GM23338 (cell line): ENCODE measurements at regions not wholly inside any gene's neighbourhood (a gene's known extent, or its start where the extent isn't known, plus 50 kb on each side); places are given as distances from the start of the nearest gene placed in this dataset.

Experiments
- ATAC-seq: fragments of 200-7000 bp; cut with Tn5 transposase; 3 replicates; pipeline ENCODE4 v1.9.1; 2020
- DNase-seq: peaks from one replicate; pipeline ENCODE4 v3.0.0-alpha.2; 2015; ENCODE audit warnings: low spot score
- H2AFZ ChIP-seq: fragments of 200-600 bp; sonication (generic); 2 replicates; pipeline ENCODE4 v1.8.0; 2016; ENCODE audit warnings: antibody characterized with exemption, mild to moderate bottlenecking, moderate library complexity
- H3F3A ChIP-seq: fragments of 200-600 bp; sonication (generic); replicated peaks from 2 replicates; pipeline ENCODE4 v1.8.0; 2017; ENCODE audit warnings: antibody characterized with exemption, mixed run types, low read depth
- H3K27ac ChIP-seq: fragments of 200-600 bp; sonication (generic); 2 replicates; pipeline ENCODE4 v1.6.1; 2016; ENCODE audit warnings: low read depth
- H3K27me3 ChIP-seq: fragments of 200-600 bp; sonication (generic); 2 replicates; pipeline ENCODE4 v1.8.0; 2016; ENCODE audit warnings: mild to moderate bottlenecking, mixed run types, moderate library complexity; ENCODE audit not compliant: insufficient read depth
- H3K36me3 ChIP-seq: fragments of 200-600 bp; sonication (generic); 2 replicates; pipeline ENCODE4 v1.8.0; 2016; ENCODE audit warnings: mild to moderate bottlenecking; ENCODE audit not compliant: insufficient read depth
- H3K4me1 ChIP-seq: fragments of 200-600 bp; sonication (generic); 2 replicates; pipeline ENCODE4 v1.8.0; 2016; ENCODE audit warnings: mild to moderate bottlenecking, moderate library complexity; ENCODE audit not compliant: insufficient read depth
- H3K4me2 ChIP-seq: fragments of 200-600 bp; sonication (generic); 2 replicates; pipeline ENCODE4 v1.7.1; 2017; ENCODE audit warnings: mixed run types
- H3K4me3 ChIP-seq: fragments of 200-600 bp; sonication (generic); 2 replicates; pipeline ENCODE4 v1.6.1; 2016; ENCODE audit warnings: mixed run types
- H3K79me2 ChIP-seq: fragments of 200-600 bp; sonication (generic); replicated peaks from 2 replicates; pipeline ENCODE4 v1.8.0; 2017; ENCODE audit warnings: mild to moderate bottlenecking; ENCODE audit not compliant: insufficient read depth
- H3K9me2 ChIP-seq: fragments of 200-600 bp; sonication (generic); 2 replicates; pipeline ENCODE4 v1.8.0; 2017; ENCODE audit not compliant: insufficient read depth
- H4K20me1 ChIP-seq: fragments of 200-600 bp; sonication (generic); replicated peaks from 2 replicates; pipeline ENCODE4 v1.8.0; 2017; ENCODE audit warnings: mild to moderate bottlenecking; ENCODE audit not compliant: insufficient read depth
- H3K27ac Mint-ChIP-seq: 2 replicates; pipeline ENCODE4 v1.8.0; 2020; ENCODE audit warnings: inconsistent platforms, mild to moderate bottlenecking, moderate library complexity, mixed read lengths
- H3K27me3 Mint-ChIP-seq: 3 replicates; pipeline ENCODE4 v1.8.0; 2022; ENCODE audit warnings: low read depth, mild to moderate bottlenecking, moderate library complexity, mixed read lengths, inconsistent platforms; ENCODE audit not compliant: insufficient read depth, poor library complexity
- H3K36me3 Mint-ChIP-seq: 3 replicates; pipeline ENCODE4 v1.8.0; 2021; ENCODE audit warnings: low read depth, mild to moderate bottlenecking, inconsistent platforms, moderate library complexity, mixed read lengths
- H3K4me1 Mint-ChIP-seq: 3 replicates; pipeline ENCODE4 v1.8.0; 2020; ENCODE audit warnings: mild to moderate bottlenecking, inconsistent platforms, mixed read lengths
- H3K4me3 Mint-ChIP-seq: 3 replicates; pipeline ENCODE4 v1.8.0; 2021; ENCODE audit warnings: moderate library complexity, mild to moderate bottlenecking, inconsistent platforms, mixed read lengths
- H3K9me3 Mint-ChIP-seq: 3 replicates; pipeline ENCODE4 v1.8.0; 2020; ENCODE audit warnings: moderate library complexity, mild to moderate bottlenecking, inconsistent platforms, mixed read lengths
- EZH2 ChIP-seq: fragments of 200-600 bp; sonication (generic); IDR thresholded peaks from one replicate; pipeline ENCODE4 v1.8.0; 2017; ENCODE audit warnings: antibody characterized with exemption, mild to moderate bottlenecking, low read depth; ENCODE audit not compliant: unreplicated experiment
- EZH2phosphoT487 ChIP-seq: fragments of 200-600 bp; sonication (generic); IDR thresholded peaks from one replicate; pipeline ENCODE4 v1.8.1; 2018; ENCODE audit warnings: antibody characterized with exemption; ENCODE audit not compliant: unreplicated experiment
- POLR2AphosphoS5 ChIP-seq: IDR thresholded peaks from 2 replicates; pipeline ENCODE4 v1.6.1; 2016; ENCODE audit warnings: antibody characterized with exemption, low read depth
- STAT1 ChIP-seq: IDR thresholded peaks from one replicate; pipeline ENCODE4 v1.6.1; 2016; ENCODE audit warnings: antibody characterized with exemption; ENCODE audit not compliant: unreplicated experiment
- ZNF114 ChIP-seq: fragments of 250-450 bp; sonication (Bioruptor Pico); IDR thresholded peaks from 2 replicates; pipeline ENCODE4 v1.5.0; 2020; ENCODE audit warnings: mild to moderate bottlenecking, moderate library complexity
- ZNF331 ChIP-seq: fragments of 250-450 bp; sonication (Bioruptor Pico); IDR thresholded peaks from 2 replicates; pipeline ENCODE4 v1.5.0; 2020; ENCODE audit warnings: low read depth, mild to moderate bottlenecking, moderate library complexity
- TF ChIP-seq, protein P1 (sequence below), 2 experiments: fragments of 200-600 bp in 1 of 2; sonication (generic) in 1 of 2; conservative IDR thresholded peaks; 2 replicates each; pipeline versions ENCODE4 v1.5.1 to v1.6.1; 2016 to 2017; ENCODE audit warnings: antibody characterized with exemption in 2 of 2, low read depth in 2 of 2, mild to moderate bottlenecking in 2 of 2, moderate library complexity in 1 of 2
- TF ChIP-seq, protein P2 (sequence below): fragments of 250-450 bp; sonication (Bioruptor Pico); IDR thresholded peaks from 2 replicates; pipeline ENCODE4 v1.5.0; 2020; ENCODE audit warnings: mild to moderate bottlenecking, moderate library complexity

DNA sequence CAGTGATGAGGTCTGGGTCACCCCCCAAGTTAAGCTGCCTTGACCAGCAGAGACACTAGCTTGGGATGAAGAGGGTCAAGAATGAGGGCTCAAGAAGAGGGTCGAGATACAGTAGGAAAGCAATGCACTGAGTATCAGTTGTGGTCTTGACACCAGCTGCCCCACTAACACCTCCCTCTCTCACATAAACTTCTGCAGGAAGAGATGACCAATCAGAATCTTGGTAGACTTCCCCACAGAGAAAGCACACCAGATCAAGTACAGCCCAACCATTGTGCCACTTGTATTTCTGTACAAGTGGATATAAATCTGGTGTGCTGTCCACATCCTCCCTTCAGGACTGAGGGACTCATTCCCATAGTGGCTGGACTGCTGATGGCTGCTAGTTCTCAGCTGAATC, 101.2 kb upstream of the ELL2 start:
- no peak overlapping the region for H3K4me3 Mint-ChIP-seq
- Histone ChIP-seq H3K79me2 (no peaks in the 10 kb centered on the region), H3K27ac (no peak overlapping the region), H3K27me3 (no peaks in the 10 kb centered on the region), H3K4me3 (no peak overlapping the region), H3K4me2 (no peak overlapping the region), H3K36me3 (no peaks in the 10 kb centered on the region), H4K20me1 (no peaks in the 10 kb centered on the region), H3F3A (no peaks in the 10 kb centered on the region), H3K9me2 (peaks cover 24% of the 10 kb centered on the region), H3K4me1 (peaks cover 7% of the 10 kb centered on the region; the same call in 1 of the 2 replicates), H2AFZ (no peak overlapping the region)
- TF ChIP-seq ZNF114 (CRISPR knock-in tag): no peak
- TF ChIP-seq, protein P1, sequence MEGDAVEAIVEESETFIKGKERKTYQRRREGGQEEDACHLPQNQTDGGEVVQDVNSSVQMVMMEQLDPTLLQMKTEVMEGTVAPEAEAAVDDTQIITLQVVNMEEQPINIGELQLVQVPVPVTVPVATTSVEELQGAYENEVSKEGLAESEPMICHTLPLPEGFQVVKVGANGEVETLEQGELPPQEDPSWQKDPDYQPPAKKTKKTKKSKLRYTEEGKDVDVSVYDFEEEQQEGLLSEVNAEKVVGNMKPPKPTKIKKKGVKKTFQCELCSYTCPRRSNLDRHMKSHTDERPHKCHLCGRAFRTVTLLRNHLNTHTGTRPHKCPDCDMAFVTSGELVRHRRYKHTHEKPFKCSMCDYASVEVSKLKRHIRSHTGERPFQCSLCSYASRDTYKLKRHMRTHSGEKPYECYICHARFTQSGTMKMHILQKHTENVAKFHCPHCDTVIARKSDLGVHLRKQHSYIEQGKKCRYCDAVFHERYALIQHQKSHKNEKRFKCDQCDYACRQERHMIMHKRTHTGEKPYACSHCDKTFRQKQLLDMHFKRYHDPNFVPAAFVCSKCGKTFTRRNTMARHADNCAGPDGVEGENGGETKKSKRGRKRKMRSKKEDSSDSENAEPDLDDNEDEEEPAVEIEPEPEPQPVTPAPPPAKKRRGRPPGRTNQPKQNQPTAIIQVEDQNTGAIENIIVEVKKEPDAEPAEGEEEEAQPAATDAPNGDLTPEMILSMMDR (conservative IDR thresholded peaks at IDR 0.05; ENCODE audit: low read depth in 2 of 2): no peak
- TF ChIP-seq ZNF331 (CRISPR knock-in tag): no peak
- no peak for TF ChIP-seq STAT1
- TF ChIP-seq, protein P2, sequence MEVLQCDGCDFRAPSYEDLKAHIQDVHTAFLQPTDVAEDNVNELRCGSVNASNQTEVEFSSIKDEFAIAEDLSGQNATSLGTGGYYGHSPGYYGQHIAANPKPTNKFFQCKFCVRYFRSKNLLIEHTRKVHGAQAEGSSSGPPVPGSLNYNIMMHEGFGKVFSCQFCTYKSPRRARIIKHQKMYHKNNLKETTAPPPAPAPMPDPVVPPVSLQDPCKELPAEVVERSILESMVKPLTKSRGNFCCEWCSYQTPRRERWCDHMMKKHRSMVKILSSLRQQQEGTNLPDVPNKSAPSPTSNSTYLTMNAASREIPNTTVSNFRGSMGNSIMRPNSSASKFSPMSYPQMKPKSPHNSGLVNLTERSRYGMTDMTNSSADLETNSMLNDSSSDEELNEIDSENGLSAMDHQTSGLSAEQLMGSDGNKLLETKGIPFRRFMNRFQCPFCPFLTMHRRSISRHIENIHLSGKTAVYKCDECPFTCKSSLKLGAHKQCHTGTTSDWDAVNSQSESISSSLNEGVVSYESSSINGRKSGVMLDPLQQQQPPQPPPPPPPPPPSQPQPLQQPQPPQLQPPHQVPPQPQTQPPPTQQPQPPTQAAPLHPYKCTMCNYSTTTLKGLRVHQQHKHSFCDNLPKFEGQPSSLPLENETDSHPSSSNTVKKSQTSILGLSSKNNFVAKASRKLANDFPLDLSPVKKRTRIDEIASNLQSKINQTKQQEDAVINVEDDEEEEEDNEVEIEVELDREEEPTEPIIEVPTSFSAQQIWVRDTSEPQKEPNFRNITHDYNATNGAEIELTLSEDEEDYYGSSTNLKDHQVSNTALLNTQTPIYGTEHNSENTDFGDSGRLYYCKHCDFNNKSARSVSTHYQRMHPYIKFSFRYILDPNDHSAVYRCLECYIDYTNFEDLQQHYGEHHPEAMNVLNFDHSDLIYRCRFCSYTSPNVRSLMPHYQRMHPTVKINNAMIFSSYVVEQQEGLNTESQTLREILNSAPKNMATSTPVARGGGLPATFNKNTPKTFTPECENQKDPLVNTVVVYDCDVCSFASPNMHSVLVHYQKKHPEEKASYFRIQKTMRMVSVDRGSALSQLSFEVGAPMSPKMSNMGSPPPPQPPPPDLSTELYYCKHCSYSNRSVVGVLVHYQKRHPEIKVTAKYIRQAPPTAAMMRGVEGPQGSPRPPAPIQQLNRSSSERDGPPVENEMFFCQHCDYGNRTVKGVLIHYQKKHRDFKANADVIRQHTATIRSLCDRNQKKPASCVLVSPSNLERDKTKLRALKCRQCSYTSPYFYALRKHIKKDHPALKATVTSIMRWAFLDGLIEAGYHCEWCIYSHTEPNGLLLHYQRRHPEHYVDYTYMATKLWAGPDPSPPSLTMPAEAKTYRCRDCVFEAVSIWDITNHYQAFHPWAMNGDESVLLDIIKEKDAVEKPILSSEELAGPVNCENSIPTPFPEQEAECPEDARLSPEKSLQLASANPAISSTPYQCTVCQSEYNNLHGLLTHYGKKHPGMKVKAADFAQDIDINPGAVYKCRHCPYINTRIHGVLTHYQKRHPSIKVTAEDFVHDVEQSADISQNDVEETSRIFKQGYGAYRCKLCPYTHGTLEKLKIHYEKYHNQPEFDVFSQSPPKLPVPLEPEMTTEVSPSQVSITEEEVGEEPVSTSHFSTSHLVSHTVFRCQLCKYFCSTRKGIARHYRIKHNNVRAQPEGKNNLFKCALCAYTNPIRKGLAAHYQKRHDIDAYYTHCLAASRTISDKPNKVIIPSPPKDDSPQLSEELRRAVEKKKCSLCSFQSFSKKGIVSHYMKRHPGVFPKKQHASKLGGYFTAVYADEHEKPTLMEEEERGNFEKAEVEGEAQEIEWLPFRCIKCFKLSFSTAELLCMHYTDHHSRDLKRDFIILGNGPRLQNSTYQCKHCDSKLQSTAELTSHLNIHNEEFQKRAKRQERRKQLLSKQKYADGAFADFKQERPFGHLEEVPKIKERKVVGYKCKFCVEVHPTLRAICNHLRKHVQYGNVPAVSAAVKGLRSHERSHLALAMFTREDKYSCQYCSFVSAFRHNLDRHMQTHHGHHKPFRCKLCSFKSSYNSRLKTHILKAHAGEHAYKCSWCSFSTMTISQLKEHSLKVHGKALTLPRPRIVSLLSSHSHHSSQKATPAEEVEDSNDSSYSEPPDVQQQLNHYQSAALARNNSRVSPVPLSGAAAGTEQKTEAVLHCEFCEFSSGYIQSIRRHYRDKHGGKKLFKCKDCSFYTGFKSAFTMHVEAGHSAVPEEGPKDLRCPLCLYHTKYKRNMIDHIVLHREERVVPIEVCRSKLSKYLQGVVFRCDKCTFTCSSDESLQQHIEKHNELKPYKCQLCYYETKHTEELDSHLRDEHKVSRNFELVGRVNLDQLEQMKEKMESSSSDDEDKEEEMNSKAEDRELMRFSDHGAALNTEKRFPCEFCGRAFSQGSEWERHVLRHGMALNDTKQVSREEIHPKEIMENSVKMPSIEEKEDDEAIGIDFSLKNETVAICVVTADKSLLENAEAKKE (CRISPR knock-in tag): no peak
- no peak for TF ChIP-seq EZH2
- no peak for TF ChIP-seq POLR2AphosphoS5
- no peak for TF ChIP-seq EZH2phosphoT487
- ATAC-seq: no peak
- no peaks in the 10 kb centered on the region for H3K36me3 Mint-ChIP-seq
- peaks cover 13% of the 10 kb centered on the region for H3K4me1 Mint-ChIP-seq
- H3K27me3 Mint-ChIP-seq: peaks cover 2% of the 10 kb centered on the region
- no peak for DNase-seq
- H3K27ac Mint-ChIP-seq: no peak overlapping the region
- no peaks in the 10 kb centered on the region for H3K9me3 Mint-ChIP-seq
